SK-N-MC (cell line): ENCODE measurements at regions not wholly inside any gene's neighbourhood (a gene's known extent, or its start where the extent isn't known, plus 50 kb on each side); places are given as distances from the start of the nearest gene placed in this dataset.

ENCODE experiments used
- EZH2 ChIP-seq: fragments of 200-600 bp; sonication (generic); IDR thresholded peaks from one replicate; pipeline ENCODE4 v1.6.1; 2017; ENCODE audit warnings: antibody characterized with exemption
- FOXP2 ChIP-seq: optimal IDR thresholded peaks from 2 replicates; pipeline ENCODE3; 2011; ENCODE audit warnings: mild to moderate bottlenecking, moderate library complexity; ENCODE audit not compliant: insufficient read depth; ENCODE audit errors: extremely low read length, control extremely low read depth
- POLR2AphosphoS5 ChIP-seq: IDR thresholded peaks from 2 replicates; pipeline ENCODE4 v1.6.1; 2012; ENCODE audit warnings: mild to moderate bottlenecking, low read depth, low read length, borderline replicate concordance

- TF ChIP-seq POLR2AphosphoS5, result no peak
- no peak for TF ChIP-seq EZH2
- TF ChIP-seq FOXP2, result no peak
Measured at GRCh38 chr14:30375296-30375892, 183.6 kb upstream of the G2E3 start.
